RPMI7951 (cell line): ENCODE measurements at regions not wholly inside any gene's neighbourhood (a gene's known extent, or its start where the extent isn't known, plus 50 kb on each side); places are given as distances from the start of the nearest gene placed in this dataset.
"Not testable (repeated sequence)": the region's sequence is repeated elsewhere in the genome, so short reads cannot be mapped to it uniquely, and the experiment has no call there.

Experiments used
- DNase-seq: peaks from one replicate; pipeline ENCODE4 v3.0.0-alpha.2; 2012; ENCODE audit warnings: low read depth

DNA sequence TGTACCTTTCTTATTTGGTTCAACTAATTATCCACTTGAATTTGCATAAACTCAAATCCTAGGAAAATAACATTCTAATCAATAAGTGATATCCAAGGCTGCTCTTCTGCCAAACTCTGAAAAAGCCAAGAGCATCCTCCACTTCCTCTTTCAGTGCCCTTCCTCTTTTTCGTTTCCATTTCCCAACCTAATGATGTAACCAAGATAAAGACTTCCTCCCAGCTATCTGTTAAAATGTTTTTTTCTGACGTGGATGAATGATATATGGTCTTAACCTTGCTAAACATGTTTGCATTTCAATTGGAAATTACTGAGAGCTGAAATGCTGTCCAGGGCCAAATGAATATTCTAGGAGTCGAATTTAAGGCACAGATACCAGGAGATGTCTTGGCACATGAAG is 459.5 kb upstream of the PDE3A start:
- no peak for DNase-seq

DNA sequence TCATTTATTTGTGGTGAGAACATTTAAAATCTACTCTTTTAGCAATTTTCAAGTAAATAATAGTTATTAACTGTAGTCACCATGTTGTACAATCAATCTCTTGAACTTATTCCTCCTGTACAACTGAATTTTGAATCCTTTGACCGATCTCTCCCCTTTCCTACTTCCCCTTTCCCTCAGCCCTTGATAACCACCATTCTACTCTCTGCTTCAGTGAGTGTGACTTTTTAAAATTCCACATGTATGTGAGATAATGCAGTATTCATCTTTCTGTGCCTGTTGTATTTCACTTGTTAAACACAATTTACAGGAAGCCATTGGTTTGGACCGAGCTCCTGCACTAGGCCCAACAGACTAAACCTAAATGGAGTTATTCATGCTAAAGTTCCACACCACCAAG is 458.9 kb upstream of the PDE3A start:
- DNase-seq = no peak

DNA sequence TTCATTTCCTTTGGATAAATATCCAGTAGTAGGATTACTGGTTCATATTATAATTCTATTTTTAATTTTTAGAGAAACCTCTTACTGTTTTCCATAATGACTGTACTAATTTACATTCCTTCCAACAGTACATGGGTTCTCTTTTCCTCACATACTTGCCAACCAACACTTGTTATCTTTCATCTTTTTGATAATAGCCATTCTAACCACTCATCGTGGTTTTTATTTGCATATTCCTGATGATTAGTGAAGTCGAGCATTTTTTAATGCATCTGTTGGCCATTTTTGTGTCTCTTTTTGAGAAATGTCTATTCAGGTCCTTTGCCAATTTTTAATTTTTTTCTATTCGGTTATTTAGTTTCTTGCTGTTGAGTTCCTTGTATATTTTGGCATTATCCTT is 457.7 kb upstream of the PDE3A start:
- no peak for DNase-seq

DNA sequence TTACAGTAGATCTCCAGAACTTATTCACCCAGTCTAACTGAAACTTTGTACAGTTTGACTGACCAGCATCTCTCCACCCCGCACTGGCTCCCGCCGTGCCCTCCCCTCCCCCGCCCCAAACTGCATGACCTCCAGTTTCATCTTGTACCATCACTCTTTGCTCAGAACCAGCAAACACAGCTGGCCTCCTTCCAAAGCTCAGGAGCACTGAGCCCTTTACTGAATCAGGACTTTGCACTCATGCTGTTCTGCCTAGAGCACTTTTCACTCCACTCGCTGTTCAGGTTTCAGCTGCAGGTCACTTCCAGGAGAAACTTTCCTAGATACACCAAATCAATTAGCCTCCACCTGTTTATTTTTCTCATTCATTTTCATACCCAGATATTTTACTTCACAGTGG is 455.3 kb upstream of the PDE3A start:
- DNase-seq = no peak

DNA sequence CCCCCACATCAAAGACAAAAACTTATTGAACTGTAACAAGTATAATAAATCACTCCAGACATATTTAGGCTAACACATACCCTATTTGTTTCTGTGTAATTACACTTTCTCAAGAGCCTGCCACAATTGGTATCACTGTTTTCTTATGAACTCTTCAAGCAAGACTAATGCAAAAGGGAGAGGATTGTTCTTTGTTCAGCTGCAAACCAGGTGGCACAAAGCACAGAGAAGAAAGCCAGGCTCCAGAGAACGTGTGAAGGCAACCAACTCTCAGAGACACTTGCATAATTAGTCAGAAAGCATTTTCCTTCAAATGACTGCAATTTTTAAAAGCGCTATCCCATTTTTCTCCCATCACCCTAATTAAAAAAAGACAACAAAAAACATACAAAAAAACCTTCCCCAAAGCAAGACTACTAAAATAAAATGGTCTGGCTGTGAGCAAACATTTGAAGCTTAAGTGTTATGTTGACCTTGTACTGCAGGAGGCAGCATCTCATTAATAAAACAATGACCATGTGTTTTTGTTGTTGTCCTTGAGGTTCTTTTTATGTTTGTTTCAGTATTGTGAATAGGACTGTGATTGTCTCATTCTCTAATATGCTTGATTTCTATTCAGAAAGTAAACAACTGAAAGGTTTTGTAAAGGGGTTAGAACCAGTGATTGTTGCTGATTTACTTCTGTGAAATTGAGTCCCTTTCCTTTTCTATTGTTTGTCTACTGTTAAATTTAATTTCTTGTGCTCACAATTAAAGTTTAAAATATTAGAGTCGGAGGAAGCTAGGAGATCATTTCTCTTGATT is 452.7 kb upstream of the PDE3A start:
- peak; percentile 35 for DNase-seq

DNA sequence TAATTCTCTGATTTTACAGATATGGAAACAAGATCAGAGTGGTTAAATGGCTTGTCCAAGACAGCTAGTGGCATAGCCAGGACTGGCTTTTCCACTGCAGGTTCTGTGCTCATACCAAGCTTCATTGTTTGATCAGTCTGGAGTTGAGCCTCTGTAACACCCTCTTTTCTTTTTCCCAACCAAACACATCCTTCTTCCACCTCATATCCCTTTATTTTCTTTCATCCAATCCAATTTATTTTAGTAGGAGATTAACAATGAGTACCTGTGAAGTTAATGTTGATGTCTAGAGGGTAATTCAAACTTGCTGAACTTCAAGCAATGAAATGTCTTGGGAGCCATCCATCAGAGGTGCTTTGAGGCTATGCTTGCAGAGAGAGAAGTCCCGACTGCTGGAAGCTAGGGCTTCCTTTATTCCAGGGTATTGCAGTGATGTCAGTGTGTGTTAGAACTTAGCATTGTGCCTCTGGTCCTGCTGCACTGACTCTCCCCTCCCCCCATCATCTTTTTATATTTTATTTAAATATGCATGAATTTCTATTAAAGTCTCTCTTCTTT is 452.1 kb upstream of the PDE3A start:
- DNase-seq = no peak

DNA sequence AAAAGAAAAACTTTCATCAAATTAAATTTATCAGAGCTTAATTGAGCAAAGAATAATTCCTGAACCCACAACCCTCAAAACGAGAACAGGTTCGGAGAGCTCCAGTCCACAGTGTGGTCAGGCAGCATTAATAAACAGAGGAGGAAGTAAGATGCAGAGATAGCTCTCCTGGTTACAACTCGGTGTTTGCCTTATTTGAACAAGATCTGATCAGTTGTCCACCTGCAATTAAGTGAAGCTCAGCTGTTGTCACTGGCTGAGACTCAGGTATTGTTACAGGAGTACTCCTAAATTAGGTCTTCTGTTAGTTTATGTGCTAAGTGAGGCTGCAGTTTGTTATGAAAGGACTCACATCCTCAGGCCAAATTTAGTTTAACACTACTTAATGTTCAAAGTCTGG is 451.4 kb upstream of the PDE3A start:
- DNase-seq = no peak

DNA sequence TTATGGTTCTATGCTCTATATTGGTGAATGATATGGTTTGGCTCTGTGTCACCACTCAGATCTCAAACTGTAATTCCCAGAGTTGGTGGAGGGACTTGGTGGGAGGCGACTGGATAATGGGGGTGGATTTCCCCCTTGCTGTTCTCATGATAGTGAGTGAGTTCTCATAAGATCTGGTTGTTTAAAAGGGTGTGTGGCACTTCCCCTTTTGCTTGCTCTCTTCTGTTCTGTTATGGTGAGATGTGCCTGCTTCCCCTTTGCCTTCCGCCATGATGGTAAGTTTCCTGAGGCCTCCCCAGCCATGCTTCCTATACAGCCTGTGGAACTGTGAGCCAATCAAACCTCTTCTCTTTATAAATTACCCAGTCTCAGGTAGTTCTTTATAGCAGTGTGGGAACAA is 446.6 kb upstream of the PDE3A start:
- DNase-seq = not testable (repeated sequence)

DNA sequence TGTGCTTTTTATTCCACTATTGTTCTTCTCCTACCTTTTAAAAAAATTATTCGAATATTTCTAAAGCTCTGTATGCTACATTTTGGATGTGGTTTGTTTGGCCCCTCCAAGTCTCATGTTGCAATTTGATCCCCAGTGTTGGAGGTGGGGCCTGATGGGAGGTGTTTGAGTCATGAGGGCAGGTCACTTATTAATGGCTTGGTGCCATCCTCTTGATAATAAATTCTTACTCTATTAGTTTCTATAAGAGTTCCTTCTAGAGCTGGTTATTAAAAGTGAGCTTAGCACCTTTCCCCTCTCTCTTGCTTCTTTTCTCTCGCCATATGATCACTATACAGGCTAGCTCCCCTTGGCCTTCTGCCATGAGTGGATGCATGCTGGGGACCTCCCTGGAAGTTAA is 445.6 kb upstream of the PDE3A start:
- no peak for DNase-seq

DNA sequence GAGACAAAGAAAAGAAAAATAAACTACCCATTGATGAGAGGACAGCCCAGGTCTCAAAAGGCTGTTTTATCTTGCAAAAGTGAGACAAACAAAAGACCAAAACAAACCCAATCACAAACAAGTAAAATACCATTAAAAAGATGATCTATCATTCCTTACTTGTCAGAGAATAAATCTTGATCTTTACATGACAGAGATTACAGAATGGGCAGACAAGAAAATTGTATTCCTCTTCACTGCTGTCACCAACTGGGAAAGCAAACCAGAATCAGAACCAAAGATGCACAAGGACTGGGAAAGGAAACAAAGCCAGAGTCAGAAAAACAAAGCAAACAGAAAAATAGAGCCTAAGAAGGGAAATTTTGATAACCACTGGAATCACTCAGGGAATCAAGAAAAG is 444.0 kb upstream of the PDE3A start:
- no peak for DNase-seq

DNA sequence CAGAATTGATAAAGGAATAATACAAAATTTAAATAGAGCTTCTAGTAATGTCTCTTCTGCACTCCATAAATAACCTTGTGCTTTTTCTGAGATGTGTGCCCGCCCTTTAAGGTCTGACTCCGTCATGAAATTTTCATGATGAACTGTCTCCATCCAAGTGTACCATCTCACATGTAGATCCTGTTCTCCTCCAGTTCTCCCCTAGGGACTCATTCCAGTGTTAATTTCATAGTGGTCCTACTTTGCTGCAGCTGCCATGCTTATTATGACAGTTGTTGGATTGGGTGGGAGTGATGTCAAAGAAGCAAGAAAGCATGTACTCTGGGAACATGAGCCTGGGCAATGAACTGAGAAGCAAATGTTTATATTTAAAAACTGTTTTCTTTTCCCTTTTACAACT is 442.5 kb upstream of the PDE3A start:
- DNase-seq = no peak

DNA sequence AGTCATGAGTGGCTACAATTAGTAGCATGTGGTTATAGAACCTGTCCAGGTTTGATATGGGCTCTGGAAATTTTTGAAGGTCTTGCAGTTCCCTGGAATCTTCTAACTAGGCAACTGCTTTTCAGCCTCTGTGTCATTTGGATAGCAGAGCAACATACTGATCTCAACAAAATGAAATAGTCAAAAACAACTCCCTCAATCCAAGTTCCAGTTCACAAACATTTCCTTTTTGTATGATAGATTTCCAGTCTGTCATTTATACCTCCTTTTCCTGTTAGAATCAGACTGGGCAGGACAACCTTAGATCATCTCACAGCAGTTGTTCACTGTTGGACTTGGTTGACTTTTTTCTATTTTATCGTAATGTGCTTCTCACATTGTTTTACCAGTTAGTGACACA is 442.1 kb upstream of the PDE3A start:
- DNase-seq = no peak

DNA sequence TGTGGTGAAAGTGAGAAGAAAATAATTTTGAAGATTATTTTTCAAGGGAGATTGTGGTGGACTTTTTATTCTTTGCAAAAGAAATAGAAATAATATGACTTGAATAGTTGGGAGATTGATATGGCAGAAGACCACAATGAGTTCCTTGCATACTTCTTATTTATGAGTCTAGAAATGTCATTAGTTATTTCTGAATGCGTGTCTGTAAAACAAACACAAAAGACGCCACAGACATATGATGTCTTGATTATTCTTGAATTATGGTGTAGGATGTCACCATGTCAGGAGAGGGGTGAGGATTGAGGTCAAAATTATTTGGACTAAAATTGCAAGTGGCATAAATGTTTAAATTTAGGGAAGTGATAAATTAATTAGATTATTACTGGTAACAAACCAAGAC is 440.7 kb upstream of the PDE3A start:
- DNase-seq = no peak

DNA sequence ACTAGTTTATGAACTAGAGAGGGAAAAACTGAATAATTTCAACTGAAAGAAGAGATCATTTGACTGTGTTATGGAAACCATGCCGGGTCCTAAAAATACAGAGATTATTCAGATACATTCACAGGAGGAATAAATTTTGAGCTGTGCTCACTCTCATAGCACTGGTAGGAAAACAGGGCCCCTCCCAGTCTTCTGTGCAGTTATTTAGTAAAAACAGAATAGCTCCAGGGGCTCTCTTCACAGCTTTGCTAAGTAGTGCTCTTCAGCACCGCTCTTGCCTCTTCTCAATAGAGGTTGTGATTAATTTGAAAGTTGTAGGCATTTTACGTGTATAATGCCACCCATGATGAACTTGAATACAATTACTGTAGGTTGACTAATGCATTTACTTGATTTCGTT is 435.9 kb upstream of the PDE3A start:
- no peak for DNase-seq

DNA sequence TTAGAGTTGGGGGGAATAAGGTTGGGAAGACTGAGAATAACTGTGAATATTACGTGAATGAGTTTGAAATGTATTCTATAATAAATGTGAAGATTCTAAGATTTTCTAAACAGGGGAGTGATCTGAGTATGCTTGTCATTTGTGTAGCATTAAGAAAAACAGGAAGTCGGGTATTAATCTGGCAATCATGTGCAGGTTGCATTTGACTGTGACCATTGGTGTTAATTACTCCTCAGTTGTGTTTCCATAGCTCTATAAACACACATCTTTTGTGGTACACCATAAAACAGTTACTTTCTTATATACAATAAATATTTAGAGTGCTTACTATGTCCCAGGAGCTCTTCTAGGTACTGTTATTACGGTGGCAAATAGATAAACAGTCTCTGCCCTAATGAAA is 434.4 kb upstream of the PDE3A start:
- DNase-seq = no peak

DNA sequence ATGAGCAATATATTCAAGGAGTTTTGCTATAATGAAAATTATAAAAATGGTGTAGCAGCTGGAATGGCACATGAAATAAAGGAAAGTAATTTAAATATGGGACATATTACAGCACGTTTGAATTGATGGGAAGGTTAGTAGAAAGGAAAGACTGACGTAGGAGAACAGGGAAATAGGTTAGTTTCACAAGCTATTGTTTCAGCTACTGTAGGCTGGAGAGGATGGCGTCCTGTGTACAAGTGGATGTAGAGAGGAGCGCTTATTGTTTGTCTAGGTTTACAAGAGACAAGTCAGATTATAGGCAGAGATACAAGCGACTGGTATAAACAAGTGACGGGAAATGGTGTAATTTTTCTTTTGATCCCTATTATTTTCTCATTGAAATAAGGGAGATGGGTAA is 431.2 kb upstream of the PDE3A start:
- no peak for DNase-seq

DNA sequence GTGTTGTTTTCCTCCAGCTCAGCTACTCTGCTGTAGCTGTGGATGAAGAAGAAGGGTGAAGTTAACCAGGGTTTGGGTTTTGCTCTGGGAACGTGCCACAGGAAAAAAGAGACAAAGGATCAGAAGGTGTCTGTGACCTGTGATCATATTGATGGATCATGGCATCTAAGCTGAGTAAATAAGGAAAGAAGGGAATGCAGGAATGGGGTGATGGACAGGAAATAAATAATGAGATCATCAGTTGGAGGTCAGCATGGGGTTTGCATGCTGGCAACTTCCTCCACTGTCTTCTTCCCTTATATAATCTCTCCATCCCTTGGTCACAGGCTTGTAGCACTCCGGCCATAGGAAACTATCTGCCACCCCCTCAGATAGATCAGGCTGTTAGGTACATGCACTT is 430.3 kb upstream of the PDE3A start:
- DNase-seq = no peak

DNA sequence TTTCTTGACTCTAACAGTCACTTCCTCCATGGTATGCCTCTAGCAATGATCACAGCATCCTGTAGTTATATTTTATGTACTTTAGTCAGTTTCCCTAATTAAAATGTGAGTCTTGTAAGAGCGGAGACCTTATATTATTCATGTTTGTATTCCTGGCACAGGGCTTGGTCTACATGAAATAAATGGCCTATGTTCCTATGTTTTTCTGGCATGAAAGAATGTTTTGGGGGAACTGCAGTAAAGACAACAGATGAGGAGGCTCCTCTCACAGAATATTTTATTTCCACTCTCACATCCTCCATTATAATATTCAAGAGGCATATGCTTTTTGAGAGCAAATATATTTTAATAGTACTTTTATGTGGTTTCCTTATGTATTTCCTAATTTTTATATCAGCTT is 429.8 kb upstream of the PDE3A start:
- DNase-seq = no peak

DNA sequence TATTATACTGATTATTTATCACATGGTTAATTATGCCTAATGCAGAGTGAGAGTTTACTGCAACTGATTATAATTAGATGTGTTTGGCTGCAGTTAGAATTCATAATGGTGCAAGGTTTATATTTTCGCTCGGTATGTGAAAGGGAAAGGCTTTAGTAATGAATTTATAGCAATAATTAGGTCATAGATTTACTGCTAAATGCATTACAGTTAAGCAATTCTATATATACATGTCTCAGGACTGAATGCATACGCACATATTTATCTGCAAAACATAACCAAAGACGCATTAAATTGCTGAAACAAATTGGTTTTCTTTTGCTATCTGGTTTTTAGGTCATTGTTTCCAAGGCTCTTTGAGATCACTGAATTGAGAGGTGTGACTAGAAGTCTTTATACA is 428.1 kb upstream of the PDE3A start:
- no peak for DNase-seq

DNA sequence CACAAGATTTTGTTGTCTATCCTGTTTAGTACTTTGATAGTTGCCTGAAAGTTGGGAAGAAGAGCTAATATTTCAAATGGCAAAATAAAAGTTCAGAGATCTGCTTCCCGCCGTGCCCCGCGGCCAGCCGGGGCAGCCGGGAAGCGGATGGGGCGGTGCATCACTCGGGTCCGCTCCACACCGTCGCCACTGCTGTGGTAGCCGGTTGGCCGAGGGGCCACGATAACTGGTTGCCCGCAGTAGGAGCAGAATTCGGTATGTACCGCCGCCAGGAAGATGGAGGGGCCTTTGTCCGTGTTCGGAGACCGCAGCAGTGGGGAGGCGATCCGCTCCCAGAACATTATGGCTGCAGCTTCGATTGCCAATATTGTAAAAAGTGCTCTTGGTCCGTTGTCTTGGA is 427.2 kb upstream of the PDE3A start:
- DNase-seq = no peak

DNA sequence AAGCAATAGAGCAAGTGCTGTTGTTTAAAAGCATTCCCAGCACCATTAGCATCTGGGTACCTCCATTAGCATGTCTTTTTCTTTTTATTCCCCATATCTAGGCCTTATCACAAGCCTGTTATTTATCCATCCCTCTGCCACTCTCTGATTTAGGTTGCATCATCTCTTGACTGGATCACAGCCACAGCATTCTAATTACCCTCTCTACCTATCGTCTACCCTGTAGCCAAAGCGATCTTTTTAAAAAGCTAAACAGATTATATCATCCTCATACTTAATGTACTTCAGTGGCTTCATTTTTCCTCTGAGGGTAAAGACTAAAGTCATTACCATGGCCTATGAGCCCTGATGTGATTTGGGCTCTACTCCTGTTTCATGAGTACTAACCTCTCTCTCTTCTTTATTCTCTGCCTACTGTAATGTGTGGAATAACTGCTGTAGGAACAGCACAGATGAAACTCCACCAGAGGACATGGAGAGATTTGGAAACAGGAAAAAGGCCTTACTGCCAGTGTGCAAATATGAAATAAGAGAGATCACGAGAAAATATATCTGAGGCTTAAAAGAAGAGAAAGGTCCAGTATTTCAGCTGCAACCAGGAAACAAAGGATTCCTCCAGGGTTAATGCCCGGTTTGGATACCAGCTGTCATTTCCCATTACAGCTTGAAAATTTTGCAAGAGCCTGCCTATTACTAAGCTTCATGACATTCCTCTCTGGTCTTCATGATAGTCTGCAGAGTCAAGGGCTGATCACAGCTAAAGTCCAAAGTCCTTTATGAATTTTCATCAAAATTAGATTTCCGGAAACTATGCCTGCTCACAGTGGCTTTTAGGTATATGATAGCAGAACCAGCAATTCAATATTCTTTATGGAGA is 422.5 kb upstream of the PDE3A start:
- DNase-seq = peak; percentile 23

DNA sequence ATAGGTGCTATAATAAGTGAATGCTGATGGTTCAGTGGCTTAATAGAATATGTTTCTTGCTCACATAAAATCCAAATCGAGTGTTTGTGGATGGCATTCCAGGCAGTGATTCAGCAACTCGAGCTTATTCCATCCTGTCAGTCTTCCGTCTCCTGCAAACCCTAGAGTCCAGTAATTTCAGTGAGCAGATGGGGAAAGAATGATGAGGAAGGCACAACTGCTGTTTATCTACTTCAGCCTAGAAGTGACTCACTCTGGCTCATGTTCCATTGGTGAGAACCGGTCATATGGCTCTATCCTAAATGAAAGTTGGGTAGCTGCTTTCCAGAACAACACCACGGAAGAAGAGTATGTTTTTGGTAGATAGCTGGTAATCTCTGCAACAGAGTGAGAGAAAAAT is 421.8 kb upstream of the PDE3A start:
- peak; percentile 86 for DNase-seq

DNA sequence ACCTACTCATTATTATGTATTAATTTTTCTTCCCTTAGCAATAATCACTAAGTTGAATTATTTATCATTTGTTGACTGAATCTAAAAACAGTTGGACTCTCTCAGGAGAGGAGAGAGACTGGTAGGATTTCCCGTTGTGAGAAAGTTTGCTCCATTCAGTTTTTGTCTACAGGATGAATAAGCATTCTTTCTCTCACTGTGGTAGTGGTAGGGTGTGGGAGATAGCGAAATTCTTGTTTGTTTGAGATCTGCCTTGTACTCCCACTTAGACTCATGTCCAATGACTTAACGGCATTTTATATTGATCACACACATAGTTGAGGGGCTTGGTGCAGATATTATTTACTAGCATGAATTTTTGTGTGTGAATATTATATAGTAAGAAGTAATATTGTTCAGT is 421.0 kb upstream of the PDE3A start:
- no peak for DNase-seq
